ENCODE measurements at regions not wholly inside any gene's neighbourhood (a gene's known extent, or its start where the extent isn't known, plus 50 kb on each side); places are given as distances from the start of the nearest gene placed in this dataset.

DNA sequence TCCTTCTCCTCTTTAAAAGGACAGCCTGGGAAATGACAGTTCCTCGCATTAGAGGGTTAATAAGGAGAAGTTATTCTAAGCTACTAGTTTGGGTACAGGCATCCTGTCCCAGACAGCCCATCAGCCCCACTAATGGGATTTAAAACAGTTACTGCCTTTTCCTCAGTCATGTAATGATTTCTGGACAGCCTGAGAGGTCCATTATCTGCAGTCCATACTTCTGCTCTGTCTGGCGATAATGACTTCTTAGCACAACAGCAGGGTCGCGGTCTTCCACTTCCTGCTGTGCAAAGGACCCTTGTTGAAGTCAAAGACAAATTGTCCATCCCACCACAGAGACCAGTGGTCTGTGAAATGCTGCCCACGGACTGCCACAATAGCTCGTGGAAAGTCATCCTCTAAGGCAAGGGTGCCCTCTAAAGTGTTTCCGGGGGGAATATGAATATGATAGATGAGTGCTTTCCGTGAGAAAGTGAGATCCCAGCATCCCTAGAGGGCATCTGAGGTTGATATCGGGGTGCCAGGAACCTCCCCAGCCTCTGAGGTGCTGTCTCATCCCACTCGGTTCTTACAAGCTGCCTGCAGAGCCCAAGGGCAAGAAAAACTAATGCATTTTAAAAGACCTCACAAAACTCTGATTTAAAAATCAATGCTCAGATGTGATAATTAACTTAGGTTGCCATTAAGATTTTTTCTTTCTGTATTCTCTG lies 100.7 kb downstream of the SHOX2 start:
- TF ChIP-seq FOXM1 (IDR thresholded peaks at IDR 0.05; ENCODE audit: borderline replicate concordance, low read depth) (no peak), CREB1 (IDR thresholded peaks at IDR 0.05; ENCODE audit: low read depth) (no peak), TAF1 (IDR thresholded peaks at IDR 0.05; ENCODE audit: low read depth) (no peak), USF1 (IDR thresholded peaks at IDR 0.05) (no peak), NFIC (IDR thresholded peaks at IDR 0.05) (no peak), EP300 (IDR thresholded peaks at IDR 0.05; ENCODE audit: borderline replicate concordance) (no peak), CEBPB (IDR thresholded peaks at IDR 0.05) (no peak), YY1 (IDR thresholded peaks at IDR 0.05; ENCODE audit: low read depth) (no peak), TCF12 (IDR thresholded peaks at IDR 0.05; ENCODE audit: low read depth) (no peak), REST (IDR thresholded peaks at IDR 0.05; ENCODE audit: low read depth) (no peak), MAX (IDR thresholded peaks at IDR 0.05) (no peak), EGR1 (IDR thresholded peaks at IDR 0.05) (no peak), RAD21 (IDR thresholded peaks at IDR 0.05; ENCODE audit: low read depth) (no peak)
